NCI-H2107 treated with DMSO at 0.1 percent for 48 hours (cell line): ENCODE measurements at regions not wholly inside any gene's neighbourhood (a gene's known extent, or its start where the extent isn't known, plus 50 kb on each side); places are given as distances from the start of the nearest gene placed in this dataset.
"Not testable (repeated sequence)": the region's sequence is repeated elsewhere in the genome, so short reads cannot be mapped to it uniquely, and the experiment has no call there.

Experiments used
- DNase-seq: peaks from one replicate; lab custom pipeline; 2025; ENCODE audit not compliant: unreplicated experiment; lab: John Stamatoyannopoulos, UW

GRCh38 chr16:85236818-85237150, 124.5 kb upstream of the CIBAR2 start:
- no peak for DNase-seq

GRCh38 chr16:85237817-85238216, 125.5 kb upstream of the CIBAR2 start:
- no peak for DNase-seq

- no peak for DNase-seq
Observed at GRCh38 chr16:85238233-85238647, 126.0 kb upstream of the CIBAR2 start.

GRCh38 chr16:85239239-85239638, 127.0 kb upstream of the CIBAR2 start:
- DNase-seq, result no peak

GRCh38 chr16:85239871-85240270, 127.6 kb upstream of the CIBAR2 start:
- DNase-seq, result no peak

- no peak for DNase-seq
Observed at GRCh38 chr16:85240982-85241924, 129.0 kb upstream of the CIBAR2 start.

- no peak for DNase-seq
Observed at GRCh38 chr16:85242140-85242539, 129.9 kb upstream of the CIBAR2 start.

GRCh38 chr16:85243308-85243707, 131.0 kb upstream of the CIBAR2 start:
- DNase-seq, result no peak

- not testable (repeated sequence) for DNase-seq
Observed at GRCh38 chr16:85244452-85244851, 132.2 kb upstream of the CIBAR2 start.

GRCh38 chr16:85245307-85246172, 133.3 kb upstream of the CIBAR2 start:
- peak; percentile 52 for DNase-seq

- no peak for DNase-seq
Observed at GRCh38 chr16:85246473-85246872, 134.2 kb upstream of the CIBAR2 start.

GRCh38 chr16:85246973-85247372, 134.7 kb upstream of the CIBAR2 start:
- no peak for DNase-seq

- DNase-seq, result no peak
Observed at GRCh38 chr16:85248342-85248741, 136.1 kb upstream of the CIBAR2 start.

- no peak for DNase-seq
Observed at GRCh38 chr16:85248857-85249256, 136.6 kb upstream of the CIBAR2 start.

- no peak for DNase-seq
Observed at GRCh38 chr16:85249418-85250146, 137.3 kb upstream of the CIBAR2 start.

GRCh38 chr16:85250147-85250463, 137.8 kb upstream of the CIBAR2 start:
- no peak for DNase-seq

GRCh38 chr16:85250609-85251223, 138.4 kb upstream of the CIBAR2 start:
- no peak for DNase-seq

GRCh38 chr16:85251225-85251760, 139.0 kb upstream of the CIBAR2 start:
- no peak for DNase-seq

- DNase-seq, result no peak
Observed at GRCh38 chr16:85252014-85252413, 139.7 kb upstream of the CIBAR2 start.

GRCh38 chr16:85252461-85252860, 140.2 kb upstream of the CIBAR2 start:
- DNase-seq, result no peak
